ENCODE measurements at regions not wholly inside any gene's neighbourhood (a gene's known extent, or its start where the extent isn't known, plus 50 kb on each side); places are given as distances from the start of the nearest gene placed in this dataset.

DNA sequence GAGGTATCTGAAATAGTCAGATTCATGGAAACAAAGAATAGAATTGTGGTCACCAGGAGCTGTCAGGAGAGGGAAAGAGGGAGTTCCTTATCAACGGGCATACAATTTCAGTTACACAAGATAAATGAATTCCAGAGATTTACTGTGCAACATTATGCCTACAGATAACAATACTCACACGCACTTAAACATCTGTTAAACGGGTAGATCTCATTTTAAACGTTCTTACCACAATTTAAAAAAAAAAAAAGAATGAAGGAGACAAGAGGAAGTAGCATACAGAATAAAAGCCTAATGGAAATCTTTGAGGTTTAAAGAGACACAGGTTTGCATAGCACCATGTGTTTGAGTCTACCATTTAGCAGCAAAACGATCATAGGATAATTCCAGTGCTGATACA lies 298.0 kb downstream of the DKK2 start:
- TF ChIP-seq POLR2A (IDR thresholded peaks at IDR 0.05) (no peak), CTCF (IDR thresholded peaks at IDR 0.05) (no peak)
